Loucy (cell line): ENCODE measurements at regions not wholly inside any gene's neighbourhood (a gene's known extent, or its start where the extent isn't known, plus 50 kb on each side); places are given as distances from the start of the nearest gene placed in this dataset.

ENCODE experiments used
- EZH2phosphoT487 ChIP-seq: fragments of 200-600 bp; IDR thresholded peaks from 2 replicates; pipeline ENCODE4 v1.6.1; 2018; ENCODE audit warnings: antibody characterized with exemption, mild to moderate bottlenecking, moderate library complexity, borderline replicate concordance
- TF ChIP-seq, protein P1 (sequence below): fragments of 200-600 bp; sonication (generic); conservative IDR thresholded peaks from 2 replicates; pipeline ENCODE4 v1.5.1; 2014; ENCODE audit warnings: mild to moderate bottlenecking, antibody characterized with exemption, low read length

DNA sequence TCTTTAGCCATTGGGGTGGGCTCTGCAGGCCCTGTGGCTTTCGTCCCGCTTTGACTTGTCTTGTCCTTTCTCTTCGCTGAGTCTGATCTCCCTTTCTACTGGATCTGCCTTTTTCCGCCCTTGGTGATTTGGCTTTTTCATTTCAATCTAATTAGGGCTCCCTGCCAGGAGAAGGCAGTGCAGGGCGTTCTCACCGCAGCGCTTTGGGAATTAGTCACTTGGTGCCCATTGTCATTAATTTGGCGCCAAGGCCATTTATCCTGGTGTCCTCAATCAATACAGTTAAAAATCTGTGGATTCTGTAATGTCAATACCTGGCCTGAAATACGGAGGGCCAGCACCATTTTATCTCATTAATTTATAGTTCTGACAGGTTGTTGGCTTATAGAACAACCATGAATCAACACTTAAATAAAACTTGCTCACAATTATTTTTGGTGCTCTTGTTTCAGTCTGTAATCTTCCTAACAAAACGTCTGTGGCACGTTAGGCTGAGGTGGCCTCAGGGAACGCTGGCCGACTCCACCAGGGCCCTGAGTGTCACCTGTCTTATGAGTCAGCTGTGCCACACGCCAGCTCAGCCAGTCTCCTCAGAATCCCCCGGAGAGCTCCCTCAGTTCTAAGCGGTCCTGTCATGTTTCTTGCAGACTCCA lies 115.7 kb downstream of the BEGAIN start:
- TF ChIP-seq, protein P1, sequence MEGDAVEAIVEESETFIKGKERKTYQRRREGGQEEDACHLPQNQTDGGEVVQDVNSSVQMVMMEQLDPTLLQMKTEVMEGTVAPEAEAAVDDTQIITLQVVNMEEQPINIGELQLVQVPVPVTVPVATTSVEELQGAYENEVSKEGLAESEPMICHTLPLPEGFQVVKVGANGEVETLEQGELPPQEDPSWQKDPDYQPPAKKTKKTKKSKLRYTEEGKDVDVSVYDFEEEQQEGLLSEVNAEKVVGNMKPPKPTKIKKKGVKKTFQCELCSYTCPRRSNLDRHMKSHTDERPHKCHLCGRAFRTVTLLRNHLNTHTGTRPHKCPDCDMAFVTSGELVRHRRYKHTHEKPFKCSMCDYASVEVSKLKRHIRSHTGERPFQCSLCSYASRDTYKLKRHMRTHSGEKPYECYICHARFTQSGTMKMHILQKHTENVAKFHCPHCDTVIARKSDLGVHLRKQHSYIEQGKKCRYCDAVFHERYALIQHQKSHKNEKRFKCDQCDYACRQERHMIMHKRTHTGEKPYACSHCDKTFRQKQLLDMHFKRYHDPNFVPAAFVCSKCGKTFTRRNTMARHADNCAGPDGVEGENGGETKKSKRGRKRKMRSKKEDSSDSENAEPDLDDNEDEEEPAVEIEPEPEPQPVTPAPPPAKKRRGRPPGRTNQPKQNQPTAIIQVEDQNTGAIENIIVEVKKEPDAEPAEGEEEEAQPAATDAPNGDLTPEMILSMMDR, result no peak
- no peak for TF ChIP-seq EZH2phosphoT487
